Upper lobe of left lung (tissue), 6 donors: ENCODE measurements at regions not wholly inside any gene's neighbourhood (a gene's known extent, or its start where the extent isn't known, plus 50 kb on each side); places are given as distances from the start of the nearest gene placed in this dataset.

Experiments
- ATAC-seq, 2 donors: fragments of 200-7000 bp; cut with Tn5 transposase; one replicate each; pipeline ENCODE4 v1.9.1; 2022; ENCODE audit warnings: mild to moderate bottlenecking in 2 of 2, moderate library complexity in 2 of 2; ENCODE audit not compliant: low FRiP score in 2 of 2
- DNase-seq, 2 donors: peaks; one replicate each; pipeline ENCODE4 v3.0.0-alpha.2; 2019 to 2020
- H3K27ac ChIP-seq, 4 donors: fragments of 200-600 bp; sonication (generic); one replicate each; pipeline ENCODE4 v1.5.1; 2016 to 2019
- H3K27me3 ChIP-seq, 4 donors: fragments of 200-600 bp; sonication (generic); one replicate each; pipeline ENCODE4 v1.5.1; 2017 to 2019
- H3K36me3 ChIP-seq, 4 donors: fragments of 200-600 bp; sonication (generic); one replicate each; pipeline ENCODE4 v1.5.1; 2016 to 2019
- H3K4me1 ChIP-seq, 4 donors: fragments of 200-600 bp; sonication (generic); one replicate each; pipeline ENCODE4 v1.5.1; 2018 to 2019
- H3K4me3 ChIP-seq, 4 donors: fragments of 200-600 bp; sonication (generic); one replicate each; pipeline ENCODE4 v1.5.1; 2017 to 2019; ENCODE audit warnings: mild to moderate bottlenecking in 2 of 4, moderate library complexity in 1 of 4
- H3K9me3 ChIP-seq, 4 donors: fragments of 200-600 bp; sonication (generic); one replicate each; pipeline ENCODE4 v1.5.1; 2018 to 2019
- EP300 ChIP-seq, 4 donors: sonication (generic); formaldehyde crosslinking; IDR thresholded peaks; one replicate each; pipeline ENCODE4 v1.5.1; 2017; ENCODE audit warnings: antibody characterized with exemption in 4 of 4, control low read depth in 2 of 4
- POLR2A ChIP-seq, 4 donors: fragments of 450-650 bp; IDR thresholded peaks; one replicate each; pipeline ENCODE4 v1.5.1; 2016 to 2017; ENCODE audit warnings: antibody characterized with exemption in 4 of 4, mild to moderate bottlenecking in 2 of 4
- POLR2AphosphoS5 ChIP-seq, 2 donors: sonication (generic); formaldehyde crosslinking; IDR thresholded peaks; one replicate each; pipeline ENCODE4 v1.5.1; 2017; ENCODE audit warnings: antibody characterized with exemption in 2 of 2
- whole genome bisulfite sequencing, 2 donors: methylation state at CpG; one replicate each; pipeline ENCODE4 v1.1.5; 2017 to 2018; 5-methylcytosine and 5-hydroxymethylcytosine counted together
- TF ChIP-seq, protein P1 (sequence below), 6 experiments: fragments of 450-650 bp in 4 of 6; fragments of 200-600 bp in 2 of 6; sonication (generic) in 2 of 6; IDR thresholded peaks; one replicate each; pipeline ENCODE4 v1.5.1; 2016 to 2019; ENCODE audit warnings: antibody characterized with exemption in 6 of 6
- donor health status: DM: no; HTN: no; CAD: no; lungs with moderate emphysema.
- donor health status: DM: no; HTN: yes; CAD: no; lungs with severe emphysema.

DNA sequence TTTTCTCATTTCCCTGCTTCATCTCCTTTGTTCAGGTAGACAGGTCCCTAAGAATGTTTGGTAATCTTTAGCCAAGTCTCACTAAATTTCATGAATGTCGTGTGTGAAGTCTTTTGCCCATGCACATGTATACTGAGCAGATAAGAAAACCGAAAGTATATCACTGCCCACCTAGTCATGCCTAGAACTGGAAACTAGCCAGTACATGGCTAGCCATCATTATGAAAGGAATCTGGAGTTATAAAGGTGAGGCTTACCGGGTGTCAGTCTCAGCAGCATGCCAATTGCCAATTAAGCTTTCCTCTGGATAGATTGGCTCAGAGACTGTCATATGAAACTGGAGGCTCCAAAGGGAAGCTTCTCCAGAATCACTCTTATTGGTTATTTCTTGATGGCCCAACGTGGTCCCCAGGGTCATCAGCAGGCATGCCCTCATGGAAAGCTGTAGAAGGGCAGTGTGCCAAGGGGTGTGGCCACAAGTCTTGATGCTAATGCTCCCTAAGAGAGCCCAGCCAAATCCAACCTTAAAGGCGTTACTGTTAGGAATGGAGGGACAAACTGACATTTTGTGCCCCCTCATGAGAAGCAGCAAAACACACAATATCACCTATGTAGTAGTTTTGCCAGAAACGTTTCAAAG lies 307.3 kb upstream of the PIK3R1 start:
- 87 to 91% methylated on average over 6 of the region's 6 CpGs for WGBS, 2 donors
- ATAC-seq (no peak), DNase-seq (no peak)
- Histone ChIP-seq H3K4me3 (no peak overlapping the region), H3K27ac (no peak overlapping the region), H3K27me3 (no peaks in the 10 kb centered on the region), H3K36me3 (no peaks in the 10 kb centered on the region), H3K9me3 (no peaks in the 10 kb centered on the region), H3K4me1 (no peaks in the 10 kb centered on the region)
- no peak for TF ChIP-seq POLR2AphosphoS5 (IDR thresholded peaks at IDR 0.05)
- TF ChIP-seq, protein P1, sequence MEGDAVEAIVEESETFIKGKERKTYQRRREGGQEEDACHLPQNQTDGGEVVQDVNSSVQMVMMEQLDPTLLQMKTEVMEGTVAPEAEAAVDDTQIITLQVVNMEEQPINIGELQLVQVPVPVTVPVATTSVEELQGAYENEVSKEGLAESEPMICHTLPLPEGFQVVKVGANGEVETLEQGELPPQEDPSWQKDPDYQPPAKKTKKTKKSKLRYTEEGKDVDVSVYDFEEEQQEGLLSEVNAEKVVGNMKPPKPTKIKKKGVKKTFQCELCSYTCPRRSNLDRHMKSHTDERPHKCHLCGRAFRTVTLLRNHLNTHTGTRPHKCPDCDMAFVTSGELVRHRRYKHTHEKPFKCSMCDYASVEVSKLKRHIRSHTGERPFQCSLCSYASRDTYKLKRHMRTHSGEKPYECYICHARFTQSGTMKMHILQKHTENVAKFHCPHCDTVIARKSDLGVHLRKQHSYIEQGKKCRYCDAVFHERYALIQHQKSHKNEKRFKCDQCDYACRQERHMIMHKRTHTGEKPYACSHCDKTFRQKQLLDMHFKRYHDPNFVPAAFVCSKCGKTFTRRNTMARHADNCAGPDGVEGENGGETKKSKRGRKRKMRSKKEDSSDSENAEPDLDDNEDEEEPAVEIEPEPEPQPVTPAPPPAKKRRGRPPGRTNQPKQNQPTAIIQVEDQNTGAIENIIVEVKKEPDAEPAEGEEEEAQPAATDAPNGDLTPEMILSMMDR (IDR thresholded peaks at IDR 0.05), result no peak

DNA sequence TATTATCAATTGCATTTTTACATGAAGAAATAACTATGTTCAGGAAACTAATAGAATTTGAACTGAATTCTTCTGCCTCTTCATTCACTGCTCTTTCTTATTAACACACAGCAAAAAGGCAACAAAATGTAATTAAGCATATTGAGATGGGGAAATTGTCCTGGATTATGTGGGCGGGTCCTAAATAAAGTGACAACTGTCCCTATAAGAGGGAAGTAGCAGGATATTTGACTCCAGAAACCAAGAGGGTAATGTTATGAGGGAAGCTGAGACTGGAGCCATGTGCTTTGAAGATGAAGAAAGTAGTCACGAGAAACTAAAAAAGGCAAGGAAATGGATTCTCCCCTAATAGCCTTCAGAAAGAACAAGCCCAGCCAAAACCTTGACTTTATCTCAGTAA lies 311.2 kb upstream of the PIK3R1 start:
- TF ChIP-seq POLR2AphosphoS5 (IDR thresholded peaks at IDR 0.05) (no peak), EP300 (IDR thresholded peaks at IDR 0.05) (no peak), POLR2A (IDR thresholded peaks at IDR 0.05) (no peak)
- TF ChIP-seq, protein P1 (IDR thresholded peaks at IDR 0.05), result no peak
- DNase-seq, result no peak
- Histone ChIP-seq H3K9me3 (no peaks in the 10 kb centered on the region), H3K27me3 (no peaks in the 10 kb centered on the region), H3K36me3 (no peaks in the 10 kb centered on the region), H3K27ac (no peak overlapping the region), H3K4me1 (no peaks in the 10 kb centered on the region), H3K4me3 (no peak overlapping the region)
- no peak for ATAC-seq
- WGBS, 2 donors, result 91 to 94% methylated on average over 2 of the region's 2 CpGs

DNA sequence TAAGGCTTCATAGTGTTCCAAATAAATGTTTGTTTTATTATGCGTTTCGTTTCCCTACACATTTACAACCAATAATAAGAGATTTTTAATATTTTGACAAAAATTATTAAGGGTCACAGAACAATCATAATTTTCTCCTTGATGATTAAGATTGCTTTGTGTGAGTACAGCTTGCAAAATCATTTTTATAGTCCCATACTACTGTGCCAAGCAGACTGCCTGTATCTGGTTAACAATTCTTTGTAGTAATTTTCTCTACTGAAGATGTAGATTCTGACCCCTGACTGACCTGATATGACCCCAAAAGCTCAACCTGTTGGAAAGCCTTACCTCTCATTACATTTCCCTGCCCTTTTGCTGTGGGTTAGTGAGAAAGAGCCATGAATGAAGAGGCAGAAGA lies 311.9 kb upstream of the PIK3R1 start:
- H3K4me3 ChIP-seq, result no peak overlapping the region
- no peak overlapping the region for H3K27ac ChIP-seq
- H3K4me1 ChIP-seq, result no peaks in the 10 kb centered on the region
- H3K9me3 ChIP-seq, result no peaks in the 10 kb centered on the region
- WGBS, 2 donors, result 73% methylated on average over 2 of the region's 2 CpGs
- no peaks in the 10 kb centered on the region for H3K27me3 ChIP-seq
- DNase-seq (no peak), ATAC-seq (no peak)
- H3K36me3 ChIP-seq, result no peaks in the 10 kb centered on the region
- TF ChIP-seq POLR2A (IDR thresholded peaks at IDR 0.05), result no peak
- no peak for TF ChIP-seq EP300 (IDR thresholded peaks at IDR 0.05)
- TF ChIP-seq, protein P1 (IDR thresholded peaks at IDR 0.05), result no peak
- TF ChIP-seq POLR2AphosphoS5 (IDR thresholded peaks at IDR 0.05), result no peak

DNA sequence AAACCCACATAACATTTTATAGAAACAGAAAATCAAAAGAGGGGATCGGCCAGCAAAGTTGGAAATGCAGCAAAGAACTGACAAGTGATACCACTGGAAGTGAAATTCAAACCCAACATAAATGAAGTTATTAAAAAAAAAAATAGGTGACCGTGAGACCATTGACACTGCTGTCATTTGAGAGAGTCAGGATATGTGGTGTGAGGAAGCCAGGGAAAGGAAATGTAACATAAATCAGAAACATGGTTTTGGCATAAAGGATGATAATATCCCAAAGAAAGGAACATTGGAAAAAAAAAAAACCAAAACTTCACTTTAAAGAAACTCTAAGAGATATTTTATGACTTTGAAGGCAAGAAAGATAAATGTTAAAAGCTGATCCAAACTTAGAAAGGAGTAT lies 312.4 kb upstream of the PIK3R1 start:
- Histone ChIP-seq H3K9me3 (no peaks in the 10 kb centered on the region), H3K4me1 (no peaks in the 10 kb centered on the region), H3K36me3 (no peaks in the 10 kb centered on the region), H3K27ac (no peak overlapping the region), H3K27me3 (no peaks in the 10 kb centered on the region), H3K4me3 (no peak overlapping the region)
- 66 to 72% methylated on average over 2 of the region's 2 CpGs for WGBS, 2 donors
- ATAC-seq (no peak), DNase-seq (no peak)
- TF ChIP-seq, protein P1 (IDR thresholded peaks at IDR 0.05), result no peak
- TF ChIP-seq POLR2A (IDR thresholded peaks at IDR 0.05), result no peak

DNA sequence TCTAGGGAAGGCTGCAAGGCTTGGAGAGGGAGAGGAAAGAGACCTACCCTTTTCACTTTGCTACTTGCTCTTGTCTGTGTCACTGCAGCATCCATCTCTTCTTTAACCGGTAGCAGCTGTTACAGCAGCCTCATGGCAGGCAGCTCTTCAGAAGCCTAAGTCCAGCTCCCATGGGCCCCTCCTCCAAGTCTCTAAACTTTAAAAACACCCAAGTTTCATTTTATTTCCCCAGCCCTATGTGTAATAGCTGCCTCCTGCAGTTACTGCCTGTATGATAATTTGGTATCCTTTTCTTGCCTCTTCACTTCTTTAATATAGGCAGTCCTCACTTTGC lies 313.1 kb upstream of the PIK3R1 start:
- Histone ChIP-seq H3K27ac (no peak overlapping the region), H3K27me3 (no peaks in the 10 kb centered on the region), H3K36me3 (no peaks in the 10 kb centered on the region), H3K9me3 (no peaks in the 10 kb centered on the region), H3K4me1 (no peaks in the 10 kb centered on the region), H3K4me3 (no peak overlapping the region)
- 75 to 83% methylated on average over 1 of the region's 1 CpG for WGBS, 2 donors
- no peak for TF ChIP-seq POLR2AphosphoS5 (IDR thresholded peaks at IDR 0.05)
- TF ChIP-seq EP300 (IDR thresholded peaks at IDR 0.05), result no peak
- TF ChIP-seq, protein P1 (IDR thresholded peaks at IDR 0.05), result no peak
- no peak for TF ChIP-seq POLR2A (IDR thresholded peaks at IDR 0.05)
- DNase-seq, result no peak
- ATAC-seq, result no peak
